Omental fat pad (tissue), 3 donors: ENCODE measurements at regions not wholly inside any gene's neighbourhood (a gene's known extent, or its start where the extent isn't known, plus 50 kb on each side); places are given as distances from the start of the nearest gene placed in this dataset.
"Not testable (repeated sequence)": the region's sequence is repeated elsewhere in the genome, so short reads cannot be mapped to it uniquely, and the experiment has no call there.

Experiments
- ATAC-seq: fragments of 150-250 bp; one replicate; pipeline ENCODE4 v1.9.1; 2016; ENCODE audit warnings: mild to moderate bottlenecking, moderate library complexity; ENCODE audit not compliant: low FRiP score
- DNase-seq: peaks from one replicate; pipeline ENCODE4 v3.0.0-alpha.2; 2019; ENCODE audit warnings: low spot score
- CTCF ChIP-seq, 3 donors: fragments of 450-650 bp; IDR thresholded peaks; one replicate each; pipeline ENCODE4 v1.5.1; 2016 to 2017; ENCODE audit warnings: antibody characterized with exemption in 3 of 3, mild to moderate bottlenecking in 3 of 3, moderate library complexity in 2 of 3

GRCh38 chr14:28157887-28158791 lies 608.4 kb upstream of the FOXG1 start:
- no peak for TF ChIP-seq CTCF (IDR thresholded peaks at IDR 0.05)
- DNase-seq = no peak
- ATAC-seq = no peak

GRCh38 chr14:28161040-28161439 lies 605.5 kb upstream of the FOXG1 start:
- TF ChIP-seq CTCF (IDR thresholded peaks at IDR 0.05) = no peak
- DNase-seq (no peak), ATAC-seq (no peak)

GRCh38 chr14:28163233-28163632 lies 603.4 kb upstream of the FOXG1 start:
- ATAC-seq (no peak), DNase-seq (no peak)
- TF ChIP-seq CTCF (IDR thresholded peaks at IDR 0.05) = no peak

GRCh38 chr14:28163897-28164296 lies 602.7 kb upstream of the FOXG1 start:
- no peak for DNase-seq
- TF ChIP-seq CTCF (IDR thresholded peaks at IDR 0.05) = no peak
- ATAC-seq = no peak

GRCh38 chr14:28187902-28188830 lies 578.4 kb upstream of the FOXG1 start:
- ATAC-seq, DNase-seq: not testable (repeated sequence)

- no peak for DNase-seq
- no peak for TF ChIP-seq CTCF (IDR thresholded peaks at IDR 0.05)
- ATAC-seq = no peak
Observed at GRCh38 chr14:28196878-28197277, 569.7 kb upstream of the FOXG1 start.

GRCh38 chr14:28220391-28220790 lies 546.2 kb upstream of the FOXG1 start:
- ATAC-seq (no peak), DNase-seq (no peak)
- no peak for TF ChIP-seq CTCF (IDR thresholded peaks at IDR 0.05)
